Natural killer cell treated with Interleukin-12 subunit alpha and Interleukin-12 subunit beta and Interleukin-15 and Interleukin-18, amount 100 ng/mL, for 72 hours (primary cell): ENCODE measurements at regions not wholly inside any gene's neighbourhood (a gene's known extent, or its start where the extent isn't known, plus 50 kb on each side); places are given as distances from the start of the nearest gene placed in this dataset.

Source experiments
- ATAC-seq, 2 donors: fragments of 150-1000 bp; cut with Tn5 transposase in 1 of 2; sonication (Bioruptor Pico), chemical (Tn5 transposase) in 1 of 2; 2 replicates each; pipeline ENCODE4 v1.10.0; 2021
- DNase-seq: peaks from one replicate; pipeline ENCODE4 v3.0.0; 2022; ENCODE audit warnings: low spot score
- H3K27ac Mint-ChIP-seq, 2 donors: 1 replicate in 1 of 2; 2 replicates in 1 of 2; pipeline ENCODE4 v1.8.0; 2022; ENCODE audit warnings: mixed read lengths in 2 of 2, mild to moderate bottlenecking in 1 of 2, moderate library complexity in 1 of 2
- H3K27me3 Mint-ChIP-seq, 2 donors: 1 replicate in 1 of 2; 2 replicates in 1 of 2; pipeline ENCODE4 v1.8.0; 2022; ENCODE audit warnings: mixed read lengths in 2 of 2
- H3K36me3 Mint-ChIP-seq: one replicate; pipeline ENCODE4 v1.8.0; 2022; ENCODE audit warnings: mixed read lengths
- H3K4me1 Mint-ChIP-seq, 2 donors: 1 replicate in 1 of 2; 2 replicates in 1 of 2; pipeline ENCODE4 v1.8.0; 2022; ENCODE audit warnings: low read depth in 2 of 2, mixed read lengths in 2 of 2, mild to moderate bottlenecking in 1 of 2
- H3K4me3 Mint-ChIP-seq: one replicate; pipeline ENCODE4 v1.8.0; 2022; ENCODE audit warnings: mixed read lengths
- H3K9me3 Mint-ChIP-seq: 2 replicates; pipeline ENCODE4 v1.8.0; 2022; ENCODE audit warnings: mixed read lengths

GRCh38 chr18:78771496-78772359, 207.9 kb upstream of the SALL3 start:
- DNase-seq (no peak), ATAC-seq (no peak)
- Mint-ChIP-seq H3K27me3 (no peaks in the 10 kb centered on the region), H3K9me3 (no peaks in the 10 kb centered on the region), H3K36me3 (no peaks in the 10 kb centered on the region), H3K4me1 (no peaks in the 10 kb centered on the region), H3K27ac (no peak overlapping the region), H3K4me3 (no peak overlapping the region)

DNA sequence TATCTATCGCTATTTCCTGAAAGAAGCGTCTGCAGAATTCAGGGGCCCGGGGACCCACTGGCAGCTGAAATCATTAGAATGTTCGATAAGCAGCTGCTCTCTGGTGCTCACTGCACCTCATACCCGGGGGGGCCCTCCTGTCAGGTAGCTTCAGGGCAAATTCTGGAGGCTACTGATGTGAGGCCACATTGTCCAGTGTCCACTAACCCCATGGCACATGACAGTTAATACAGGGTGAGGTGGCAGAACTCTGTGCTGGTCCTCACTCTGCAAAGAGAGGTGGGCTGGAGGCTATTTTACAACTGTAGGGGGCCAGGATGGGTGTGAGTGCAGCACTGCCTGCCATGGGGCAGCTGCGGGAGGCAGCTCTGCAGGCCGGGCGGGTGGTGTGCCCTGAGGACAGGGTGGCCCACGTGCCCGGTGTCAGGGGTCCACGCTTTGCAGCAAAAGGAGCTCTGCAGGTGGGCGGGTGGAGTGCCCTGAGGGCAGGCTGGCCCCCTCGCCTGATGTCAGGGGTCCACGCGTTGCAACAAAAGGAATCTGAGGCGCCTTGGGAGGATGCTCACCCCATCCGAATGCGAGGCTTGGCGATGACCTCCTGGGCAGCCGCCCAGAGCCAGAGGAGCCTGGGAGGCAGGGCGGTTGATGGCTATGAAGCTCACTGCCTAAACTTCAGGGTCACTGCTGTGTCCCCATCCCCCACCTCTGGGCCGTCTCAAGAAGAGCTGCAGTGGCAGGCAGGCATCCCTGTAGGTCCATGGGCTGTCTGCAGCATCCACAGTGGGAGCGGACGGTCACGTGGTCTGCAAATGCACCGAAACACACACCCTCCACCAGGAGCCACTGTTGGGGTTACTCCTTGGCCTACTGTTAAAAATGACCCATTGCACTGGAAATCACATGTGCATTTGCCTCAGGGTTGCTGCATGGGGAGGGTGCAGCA, 207.0 kb upstream of the SALL3 start:
- no peaks in the 10 kb centered on the region for H3K9me3 Mint-ChIP-seq
- no peaks in the 10 kb centered on the region for H3K36me3 Mint-ChIP-seq
- H3K27ac Mint-ChIP-seq = no peak overlapping the region
- no peaks in the 10 kb centered on the region for H3K27me3 Mint-ChIP-seq
- ATAC-seq (peak in 1 of 2 donors; percentile 3), DNase-seq (no peak)
- H3K4me3 Mint-ChIP-seq = no peak overlapping the region
- H3K4me1 Mint-ChIP-seq = no peaks in the 10 kb centered on the region

DNA sequence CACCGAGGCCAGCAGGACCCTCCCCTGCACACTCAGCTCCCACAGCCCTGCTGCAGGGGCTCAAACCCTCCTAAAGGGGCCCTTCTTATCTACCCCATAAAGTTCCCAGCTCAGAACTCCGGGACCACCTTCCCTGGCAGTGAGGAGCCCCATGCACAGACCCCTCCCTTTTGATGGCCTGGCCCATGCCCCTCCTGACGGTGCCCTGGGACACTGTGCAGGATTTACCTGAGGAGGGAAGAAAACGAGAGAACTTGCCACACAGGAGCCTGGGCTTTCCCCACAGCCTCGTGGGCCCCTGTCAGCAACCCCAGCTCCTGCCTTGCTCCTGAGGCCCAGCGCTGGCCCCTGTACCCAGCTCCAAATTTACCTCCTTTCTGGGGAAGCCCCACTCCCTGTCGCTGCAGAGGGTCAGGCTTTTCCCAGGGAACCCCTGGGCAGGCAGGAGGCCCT, 206.3 kb upstream of the SALL3 start:
- no peak overlapping the region for H3K4me3 Mint-ChIP-seq
- no peaks in the 10 kb centered on the region for H3K36me3 Mint-ChIP-seq
- no peaks in the 10 kb centered on the region for H3K4me1 Mint-ChIP-seq
- H3K9me3 Mint-ChIP-seq = no peaks in the 10 kb centered on the region
- DNase-seq = no peak
- no peak overlapping the region for H3K27ac Mint-ChIP-seq
- H3K27me3 Mint-ChIP-seq = no peaks in the 10 kb centered on the region
- peak; percentile 5 to 21 for ATAC-seq

DNA sequence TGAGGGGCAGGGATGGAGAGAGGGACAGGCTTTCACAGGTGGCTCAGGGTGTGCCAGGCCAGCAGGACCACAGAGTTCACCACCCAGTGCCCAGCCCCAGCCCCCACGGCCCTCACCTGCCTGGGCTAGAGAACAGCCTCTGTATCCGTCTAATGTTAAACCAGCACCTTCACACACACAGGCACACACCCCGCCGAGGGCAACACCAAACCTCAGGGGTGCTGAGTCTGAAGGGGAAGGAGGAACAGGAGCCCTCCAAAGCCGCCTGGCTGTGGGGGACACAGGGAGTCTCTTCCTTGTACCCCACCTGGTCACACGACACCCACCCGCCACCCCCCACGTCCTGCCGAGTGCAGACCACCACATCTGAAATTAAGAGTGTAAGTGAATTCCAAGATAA, 205.8 kb upstream of the SALL3 start:
- no peak overlapping the region for H3K4me3 Mint-ChIP-seq
- peak in 1 of 2 donors; percentile 2 for ATAC-seq
- no peaks in the 10 kb centered on the region for H3K27me3 Mint-ChIP-seq
- no peaks in the 10 kb centered on the region for H3K36me3 Mint-ChIP-seq
- no peak overlapping the region for H3K27ac Mint-ChIP-seq
- H3K9me3 Mint-ChIP-seq = no peaks in the 10 kb centered on the region
- no peaks in the 10 kb centered on the region for H3K4me1 Mint-ChIP-seq
- no peak for DNase-seq

DNA sequence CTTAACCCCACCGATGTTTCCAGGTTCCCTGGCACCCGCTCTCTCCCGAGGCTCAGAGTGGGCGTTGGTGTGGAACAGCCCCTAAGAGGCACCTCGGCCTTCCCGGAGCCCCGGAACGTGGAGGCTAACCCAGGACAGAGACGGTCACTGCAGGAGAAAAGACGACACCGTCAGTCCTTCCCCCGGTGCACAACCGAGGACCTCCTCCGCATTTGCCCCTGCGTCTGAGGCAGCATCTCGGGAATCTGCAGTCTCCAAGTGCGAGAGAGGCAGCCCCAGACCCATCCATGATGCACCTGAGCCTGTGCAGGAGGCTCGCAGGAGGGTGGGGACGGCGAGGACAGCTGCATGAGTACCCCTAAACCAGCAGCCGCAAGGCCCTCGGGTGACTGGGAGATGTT, 204.9 kb upstream of the SALL3 start:
- no peak overlapping the region for H3K4me3 Mint-ChIP-seq
- H3K9me3 Mint-ChIP-seq = no peaks in the 10 kb centered on the region
- no peak for DNase-seq
- no peaks in the 10 kb centered on the region for H3K36me3 Mint-ChIP-seq
- ATAC-seq = no peak
- H3K27ac Mint-ChIP-seq = no peak overlapping the region
- H3K27me3 Mint-ChIP-seq = no peaks in the 10 kb centered on the region
- no peaks in the 10 kb centered on the region for H3K4me1 Mint-ChIP-seq

GRCh38 chr18:78776151-78776550, 203.5 kb upstream of the SALL3 start:
- Mint-ChIP-seq H3K4me3 (no peak overlapping the region), H3K36me3 (no peaks in the 10 kb centered on the region), H3K9me3 (no peaks in the 10 kb centered on the region), H3K4me1 (no peaks in the 10 kb centered on the region), H3K27ac (no peak overlapping the region), H3K27me3 (no peaks in the 10 kb centered on the region)
- no peak for ATAC-seq
- DNase-seq = no peak

DNA sequence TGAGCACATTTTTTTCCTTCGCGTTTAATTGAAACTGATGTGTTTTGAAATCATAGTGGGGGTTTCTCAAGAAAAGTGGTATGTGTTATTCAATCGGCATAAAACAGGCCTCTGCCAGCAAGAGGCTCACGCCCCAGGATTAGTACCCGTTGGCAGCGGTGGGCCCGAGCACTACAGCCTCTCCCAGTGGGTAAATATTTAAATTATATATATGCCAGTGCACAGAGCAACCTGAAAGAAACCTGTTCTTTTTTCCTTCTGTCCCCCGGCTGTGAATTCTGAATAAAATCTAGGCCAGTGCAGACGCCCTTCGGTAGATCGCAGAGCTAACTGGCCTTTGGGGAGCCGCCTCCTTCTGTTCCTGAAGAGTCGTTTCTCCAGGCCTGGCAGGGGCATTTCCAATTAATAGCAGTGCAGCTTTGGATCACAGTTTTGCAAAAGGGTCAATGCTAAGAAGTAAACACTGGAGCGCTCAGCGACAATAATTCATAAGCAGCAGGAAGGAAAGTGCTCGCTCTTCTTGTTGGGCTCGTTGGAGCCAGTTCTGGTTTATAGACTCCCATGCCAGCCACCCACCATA, 202.8 kb upstream of the SALL3 start:
- Mint-ChIP-seq H3K4me3 (no peak overlapping the region), H3K36me3 (no peaks in the 10 kb centered on the region), H3K27me3 (no peaks in the 10 kb centered on the region), H3K27ac (no peak overlapping the region), H3K4me1 (no peaks in the 10 kb centered on the region), H3K9me3 (no peaks in the 10 kb centered on the region)
- DNase-seq (no peak), ATAC-seq (no peak)

- no peak overlapping the region for H3K4me3 Mint-ChIP-seq
- no peaks in the 10 kb centered on the region for H3K4me1 Mint-ChIP-seq
- DNase-seq (no peak), ATAC-seq (no peak)
- no peaks in the 10 kb centered on the region for H3K9me3 Mint-ChIP-seq
- H3K36me3 Mint-ChIP-seq = no peaks in the 10 kb centered on the region
- no peak overlapping the region for H3K27ac Mint-ChIP-seq
- H3K27me3 Mint-ChIP-seq = no peaks in the 10 kb centered on the region
Measured at GRCh38 chr18:78777992-78778391, 201.6 kb upstream of the SALL3 start.

- no peaks in the 10 kb centered on the region for H3K27me3 Mint-ChIP-seq
- no peaks in the 10 kb centered on the region for H3K4me1 Mint-ChIP-seq
- no peak overlapping the region for H3K27ac Mint-ChIP-seq
- DNase-seq (no peak), ATAC-seq (no peak)
- no peak overlapping the region for H3K4me3 Mint-ChIP-seq
- H3K36me3 Mint-ChIP-seq = no peaks in the 10 kb centered on the region
- H3K9me3 Mint-ChIP-seq = no peaks in the 10 kb centered on the region
Measured at GRCh38 chr18:78778651-78779050, 201.0 kb upstream of the SALL3 start.

DNA sequence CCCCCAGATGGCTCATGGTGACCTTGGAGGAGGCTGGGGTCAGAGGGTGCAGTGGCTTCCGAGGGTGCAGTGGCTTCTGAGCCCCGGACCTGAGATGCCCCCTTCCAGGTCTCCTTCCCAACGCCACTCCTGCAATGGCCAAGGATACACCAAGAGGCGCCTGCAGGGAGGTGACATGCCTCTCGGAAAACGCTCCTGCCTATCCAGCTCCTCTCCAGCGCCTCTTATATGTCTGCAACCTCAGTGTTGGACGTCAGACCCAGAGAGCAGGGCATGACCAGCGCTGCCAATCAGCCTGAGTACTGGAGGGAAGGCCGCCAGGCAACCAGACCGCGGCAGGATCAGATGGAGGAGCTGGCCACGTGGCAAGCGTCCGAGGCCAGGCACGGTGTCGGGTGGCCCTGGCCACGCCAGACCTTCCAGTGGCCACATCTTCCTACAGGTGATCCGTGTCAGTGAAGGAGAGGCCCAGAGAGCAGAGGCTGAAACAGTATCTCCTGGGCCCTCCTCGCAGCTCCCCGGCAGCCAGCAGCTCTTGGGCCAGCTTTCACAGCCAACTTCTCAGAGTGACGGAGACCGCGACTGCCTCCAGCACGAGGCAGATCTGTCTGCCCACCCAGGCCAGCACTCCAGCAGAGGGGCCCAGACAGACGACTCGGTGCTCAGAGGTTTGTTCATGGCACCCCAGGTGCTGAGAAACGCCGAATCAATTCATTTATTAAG, 199.5 kb upstream of the SALL3 start:
- Mint-ChIP-seq H3K27ac (no peak overlapping the region), H3K9me3 (no peaks in the 10 kb centered on the region), H3K4me1 (no peaks in the 10 kb centered on the region), H3K36me3 (no peaks in the 10 kb centered on the region), H3K27me3 (no peaks in the 10 kb centered on the region), H3K4me3 (no peak overlapping the region)
- DNase-seq = no peak
- ATAC-seq = no peak

GRCh38 chr18:78780719-78781600, 198.7 kb upstream of the SALL3 start:
- Mint-ChIP-seq H3K27me3 (no peaks in the 10 kb centered on the region), H3K9me3 (no peaks in the 10 kb centered on the region), H3K36me3 (no peaks in the 10 kb centered on the region), H3K4me1 (no peaks in the 10 kb centered on the region), H3K27ac (no peak overlapping the region), H3K4me3 (no peak overlapping the region)
- ATAC-seq = no peak
- no peak for DNase-seq

DNA sequence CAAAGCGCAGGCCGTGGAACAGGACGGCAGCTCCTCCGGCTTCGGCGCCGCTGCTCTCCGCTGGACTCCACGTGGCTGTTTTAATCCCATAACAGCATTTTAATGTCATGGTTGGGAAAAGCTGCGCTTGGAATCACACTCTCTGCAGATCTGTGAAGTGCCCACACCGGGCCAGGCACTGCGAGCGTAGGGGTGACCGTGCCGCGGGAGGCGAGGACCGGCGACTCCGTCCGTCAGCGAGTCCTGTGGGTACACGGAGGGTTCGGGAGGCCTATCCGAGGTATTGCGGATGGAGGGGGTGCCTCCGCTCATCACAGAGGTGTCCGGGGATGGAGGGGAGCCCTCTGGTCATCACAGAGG, 198.0 kb upstream of the SALL3 start:
- no peaks in the 10 kb centered on the region for H3K27me3 Mint-ChIP-seq
- DNase-seq (no peak), ATAC-seq (no peak)
- H3K27ac Mint-ChIP-seq = no peak overlapping the region
- no peaks in the 10 kb centered on the region for H3K36me3 Mint-ChIP-seq
- no peaks in the 10 kb centered on the region for H3K9me3 Mint-ChIP-seq
- H3K4me1 Mint-ChIP-seq = no peaks in the 10 kb centered on the region
- H3K4me3 Mint-ChIP-seq = no peak overlapping the region
